NT2/D1 (cell line): ENCODE measurements at regions not wholly inside any gene's neighbourhood (a gene's known extent, or its start where the extent isn't known, plus 50 kb on each side); places are given as distances from the start of the nearest gene placed in this dataset.

ENCODE experiments used
- SUZ12 ChIP-seq: IDR thresholded peaks from 2 replicates; pipeline ENCODE4 v1.6.1; 2011; ENCODE audit not compliant: insufficient read length, insufficient read depth; ENCODE audit errors: extremely low read depth
- YY1 ChIP-seq: IDR thresholded peaks from 2 replicates; pipeline ENCODE4 v1.6.1; 2011; ENCODE audit not compliant: insufficient read length, insufficient read depth
- ZNF274 ChIP-seq: IDR thresholded peaks from 2 replicates; pipeline ENCODE4 v1.6.1; 2011; ENCODE audit warnings: mild to moderate bottlenecking, low read depth, low read length

- TF ChIP-seq YY1 (no peak), SUZ12 (no peak), ZNF274 (no peak)
These were observed 130.5 kb upstream of the C1QTNF7 start for GRCh38 chr4:15297344-15297743.
